GM12892 (cell line): ENCODE measurements at regions not wholly inside any gene's neighbourhood (a gene's known extent, or its start where the extent isn't known, plus 50 kb on each side); places are given as distances from the start of the nearest gene placed in this dataset.

Source experiments
- POLR2A ChIP-seq: IDR thresholded peaks from 2 replicates; pipeline ENCODE4 v1.6.1; 2011; ENCODE audit warnings: low read depth, low read length, control low read depth
- POLR2AphosphoS5 ChIP-seq: IDR thresholded peaks from 2 replicates; pipeline ENCODE4 v1.6.1; 2011; ENCODE audit warnings: low read depth, low read length, control low read depth
- TAF1 ChIP-seq: IDR thresholded peaks from 2 replicates; pipeline ENCODE4 v1.6.1; 2011; ENCODE audit warnings: low read depth, mild to moderate bottlenecking, control low read depth, low read length, borderline replicate concordance

DNA sequence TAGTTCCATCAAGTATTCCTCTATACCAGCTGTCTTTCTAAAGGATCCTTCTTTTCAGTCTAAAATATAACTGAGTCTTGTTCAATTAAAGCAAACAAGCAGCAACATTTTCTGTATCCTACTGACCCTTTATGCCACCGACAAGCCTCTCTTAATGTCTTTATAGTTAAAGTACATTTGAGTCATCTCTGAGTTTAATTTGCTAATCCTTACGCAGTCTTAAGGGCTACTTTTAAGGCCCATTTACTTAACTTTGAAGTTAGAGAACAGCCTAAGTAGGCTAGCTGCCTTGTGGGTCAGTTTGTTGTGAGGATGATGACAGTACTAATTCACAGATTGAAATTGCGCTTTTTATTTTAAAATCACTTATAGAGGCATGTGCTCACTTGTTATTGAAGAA lies 265.5 kb upstream of the FERD3L start:
- TF ChIP-seq POLR2A (no peak), POLR2AphosphoS5 (no peak), TAF1 (no peak)
